Nephron (organoid): ENCODE measurements at regions not wholly inside any gene's neighbourhood (a gene's known extent, or its start where the extent isn't known, plus 50 kb on each side); places are given as distances from the start of the nearest gene placed in this dataset.

Experiments used
- H3K27ac Mint-ChIP-seq, 3 experiments: 2 replicates each; pipeline ENCODE4 v1.8.0; 2020; ENCODE audit warnings: mixed read lengths in 3 of 3, mild to moderate bottlenecking in 2 of 3, moderate library complexity in 1 of 3
- H3K27me3 Mint-ChIP-seq: 2 replicates; pipeline ENCODE4 v1.8.0; 2021; ENCODE audit warnings: low read depth, mild to moderate bottlenecking, moderate library complexity, mixed read lengths
- H3K36me3 Mint-ChIP-seq: 2 replicates; pipeline ENCODE4 v1.8.0; 2020; ENCODE audit warnings: low read depth, mixed read lengths
- H3K4me1 Mint-ChIP-seq: 2 replicates; pipeline ENCODE4 v1.8.0; 2020; ENCODE audit warnings: mixed read lengths
- H3K4me3 Mint-ChIP-seq, 3 experiments: 2 replicates each; pipeline ENCODE4 v1.8.0; 2020; ENCODE audit warnings: mild to moderate bottlenecking in 3 of 3, mixed read lengths in 3 of 3, moderate library complexity in 2 of 3
- H3K9me3 Mint-ChIP-seq: 2 replicates; pipeline ENCODE4 v1.8.0; 2020; ENCODE audit warnings: mixed read lengths
- TF ChIP-seq, protein P1 (sequence below), 3 experiments: fragments of 200-600 bp; sonication (generic); IDR thresholded peaks; one replicate each; pipeline ENCODE4 v1.5.0; 2021; ENCODE audit warnings: antibody characterized with exemption in 3 of 3; ENCODE audit not compliant: unreplicated experiment in 3 of 3

- Mint-ChIP-seq H3K4me3 (no peak overlapping the region), H3K27me3 (no peaks in the 10 kb centered on the region), H3K4me1 (peaks cover 30% of the 10 kb centered on the region), H3K36me3 (no peaks in the 10 kb centered on the region), H3K27ac (no peak overlapping the region), H3K9me3 (no peaks in the 10 kb centered on the region)
- TF ChIP-seq, protein P1, sequence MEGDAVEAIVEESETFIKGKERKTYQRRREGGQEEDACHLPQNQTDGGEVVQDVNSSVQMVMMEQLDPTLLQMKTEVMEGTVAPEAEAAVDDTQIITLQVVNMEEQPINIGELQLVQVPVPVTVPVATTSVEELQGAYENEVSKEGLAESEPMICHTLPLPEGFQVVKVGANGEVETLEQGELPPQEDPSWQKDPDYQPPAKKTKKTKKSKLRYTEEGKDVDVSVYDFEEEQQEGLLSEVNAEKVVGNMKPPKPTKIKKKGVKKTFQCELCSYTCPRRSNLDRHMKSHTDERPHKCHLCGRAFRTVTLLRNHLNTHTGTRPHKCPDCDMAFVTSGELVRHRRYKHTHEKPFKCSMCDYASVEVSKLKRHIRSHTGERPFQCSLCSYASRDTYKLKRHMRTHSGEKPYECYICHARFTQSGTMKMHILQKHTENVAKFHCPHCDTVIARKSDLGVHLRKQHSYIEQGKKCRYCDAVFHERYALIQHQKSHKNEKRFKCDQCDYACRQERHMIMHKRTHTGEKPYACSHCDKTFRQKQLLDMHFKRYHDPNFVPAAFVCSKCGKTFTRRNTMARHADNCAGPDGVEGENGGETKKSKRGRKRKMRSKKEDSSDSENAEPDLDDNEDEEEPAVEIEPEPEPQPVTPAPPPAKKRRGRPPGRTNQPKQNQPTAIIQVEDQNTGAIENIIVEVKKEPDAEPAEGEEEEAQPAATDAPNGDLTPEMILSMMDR (IDR thresholded peaks at IDR 0.05; ENCODE audit: unreplicated experiment in 3 of 3): no peak
Measured at GRCh38 chr1:81155131-81155530, 645.6 kb upstream of the ADGRL2 start.

GRCh38 chr1:81151206-81151605, 649.5 kb upstream of the ADGRL2 start:
- H3K4me3 Mint-ChIP-seq: no peak overlapping the region
- H3K27me3 Mint-ChIP-seq: no peaks in the 10 kb centered on the region
- H3K4me1 Mint-ChIP-seq: peaks cover 30% of the 10 kb centered on the region
- no peaks in the 10 kb centered on the region for H3K36me3 Mint-ChIP-seq
- peak overlapping the region in 1 of 3 experiments; percentile 13 for H3K27ac Mint-ChIP-seq
- no peaks in the 10 kb centered on the region for H3K9me3 Mint-ChIP-seq
- TF ChIP-seq, protein P1 (IDR thresholded peaks at IDR 0.05; ENCODE audit: unreplicated experiment in 3 of 3): no peak

DNA sequence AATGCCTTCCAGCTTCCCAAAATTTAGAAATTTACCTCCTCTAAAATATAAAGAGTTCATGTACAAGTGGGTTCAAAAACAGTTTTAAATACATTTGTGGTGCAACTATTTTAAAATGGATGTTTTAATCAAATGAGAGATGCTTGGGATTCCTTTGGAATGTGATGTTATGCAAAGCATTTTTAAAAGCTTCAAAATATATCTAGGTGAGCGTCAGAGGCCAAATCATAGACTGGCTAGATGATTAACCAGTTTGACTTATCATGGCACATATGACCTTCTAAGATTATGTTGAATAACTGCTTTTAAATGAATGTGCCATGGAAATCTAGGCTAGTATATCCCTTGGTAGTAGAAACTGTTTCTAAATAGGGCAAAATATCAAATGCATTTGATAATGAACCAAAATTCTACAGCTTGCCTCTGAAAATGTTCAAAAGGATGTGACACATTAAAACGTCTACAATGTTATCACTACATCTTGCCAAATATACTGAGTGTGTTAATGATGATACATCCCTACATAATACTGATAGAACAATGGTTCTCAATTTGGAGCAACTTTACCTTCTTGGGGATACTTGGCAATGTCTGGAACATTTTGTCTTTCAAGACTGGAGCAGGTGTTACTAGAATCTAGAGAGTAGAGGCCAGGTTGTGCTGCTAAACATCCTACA, 650.9 kb upstream of the ADGRL2 start:
- H3K9me3 Mint-ChIP-seq: no peaks in the 10 kb centered on the region
- peaks cover 38% of the 10 kb centered on the region for H3K4me1 Mint-ChIP-seq
- H3K27me3 Mint-ChIP-seq: no peaks in the 10 kb centered on the region
- no peak overlapping the region for H3K4me3 Mint-ChIP-seq
- no peaks in the 10 kb centered on the region for H3K36me3 Mint-ChIP-seq
- TF ChIP-seq, protein P1 (IDR thresholded peaks at IDR 0.05; ENCODE audit: unreplicated experiment in 3 of 3): no peak
- no peak overlapping the region for H3K27ac Mint-ChIP-seq

DNA sequence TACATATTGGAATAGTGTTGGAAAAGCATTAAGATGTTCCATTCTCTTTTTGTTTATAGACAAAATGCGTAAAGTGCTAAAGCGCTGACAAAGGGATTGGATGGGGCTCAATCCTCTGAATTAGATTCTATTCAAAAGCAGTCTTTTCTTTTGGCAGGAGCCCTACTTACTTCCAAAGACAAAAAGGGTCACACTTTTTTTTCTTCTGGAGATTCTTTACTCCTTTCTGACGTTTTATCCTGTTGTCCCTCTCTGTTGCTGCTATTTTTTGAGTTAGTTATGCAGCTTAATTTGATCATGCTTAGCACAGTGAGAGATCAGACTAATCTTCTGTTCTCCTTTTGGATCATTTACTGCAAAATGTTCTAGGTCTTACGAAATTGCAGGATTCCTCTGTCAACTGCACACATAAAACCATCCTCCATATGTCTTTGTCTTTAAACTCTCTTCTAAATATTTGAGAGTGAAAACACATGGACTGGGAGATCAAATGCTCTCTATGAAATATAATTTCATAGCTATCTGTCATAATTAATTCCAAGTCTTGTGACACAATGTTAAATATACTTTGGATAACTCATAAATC, 656.4 kb upstream of the ADGRL2 start:
- no peak overlapping the region for H3K4me3 Mint-ChIP-seq
- no peaks in the 10 kb centered on the region for H3K9me3 Mint-ChIP-seq
- peaks cover 13% of the 10 kb centered on the region for H3K4me1 Mint-ChIP-seq
- TF ChIP-seq, protein P1 (IDR thresholded peaks at IDR 0.05; ENCODE audit: unreplicated experiment in 3 of 3): no peak
- H3K27me3 Mint-ChIP-seq: no peaks in the 10 kb centered on the region
- peak overlapping the region in 2 of 3 experiments; percentile 29 to 49 for H3K27ac Mint-ChIP-seq
- H3K36me3 Mint-ChIP-seq: no peaks in the 10 kb centered on the region

DNA sequence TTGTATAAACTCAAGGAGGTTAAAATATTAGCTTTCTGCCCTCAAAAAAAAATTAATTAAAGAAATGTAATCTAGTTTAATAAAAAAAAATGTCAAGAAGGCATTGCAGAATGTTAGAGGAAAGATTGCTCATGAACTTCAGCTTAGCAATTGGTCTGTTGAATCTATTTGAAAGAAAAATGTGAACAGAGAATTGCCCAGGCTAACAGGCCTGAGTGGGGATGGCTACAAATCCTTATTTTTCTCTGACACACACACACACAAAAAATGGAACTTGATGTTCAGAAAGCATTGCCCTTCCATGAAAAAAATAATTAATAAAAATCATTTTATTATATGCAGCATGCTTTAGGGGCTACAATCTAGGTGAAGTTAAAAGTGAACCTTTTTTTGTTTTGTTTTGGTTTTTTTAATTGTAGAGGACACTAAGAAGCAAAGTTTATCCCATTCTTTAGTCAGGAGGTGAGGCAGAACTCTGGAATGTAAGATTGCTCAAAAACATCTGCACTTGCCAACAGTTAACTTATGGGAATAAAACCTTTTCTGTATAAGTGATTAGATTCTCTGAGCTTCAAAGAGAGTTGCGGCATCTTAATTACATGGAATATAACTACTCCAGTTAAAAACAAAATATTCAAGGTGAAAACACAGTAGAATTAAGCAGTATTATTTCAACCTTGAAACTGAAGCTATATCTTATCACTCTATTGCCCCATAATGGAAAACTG, 658.5 kb upstream of the ADGRL2 start:
- Mint-ChIP-seq H3K4me1 (peaks cover 7% of the 10 kb centered on the region), H3K9me3 (no peaks in the 10 kb centered on the region), H3K27ac (no peak overlapping the region), H3K36me3 (no peaks in the 10 kb centered on the region), H3K27me3 (no peaks in the 10 kb centered on the region), H3K4me3 (no peak overlapping the region)
- TF ChIP-seq, protein P1 (IDR thresholded peaks at IDR 0.05; ENCODE audit: unreplicated experiment in 3 of 3): no peak
